Testis (tissue), 2 donors: ENCODE measurements at regions not wholly inside any gene's neighbourhood (a gene's known extent, or its start where the extent isn't known, plus 50 kb on each side); places are given as distances from the start of the nearest gene placed in this dataset.

Experiments used
- DNase-seq: peaks from one replicate; pipeline ENCODE4 v3.0.0-alpha.2; 2019
- H3K27ac ChIP-seq, 2 donors: fragments of 200-600 bp; sonication (generic); one replicate each; pipeline ENCODE4 v1.5.1; 2019
- H3K27me3 ChIP-seq: fragments of 200-600 bp; sonication (generic); one replicate; pipeline ENCODE4 v1.5.1; 2019
- H3K36me3 ChIP-seq: fragments of 200-600 bp; sonication (generic); one replicate; pipeline ENCODE4 v1.5.1; 2017; ENCODE audit warnings: low read depth; ENCODE audit errors: missing control alignments
- H3K4me1 ChIP-seq: fragments of 200-600 bp; sonication (generic); one replicate; pipeline ENCODE4 v1.5.1; 2019
- H3K4me3 ChIP-seq, 2 donors: fragments of 200-600 bp; sonication (generic); one replicate each; pipeline ENCODE4 v1.5.1; 2017 to 2019
- H3K9me3 ChIP-seq: fragments of 200-600 bp; sonication (generic); one replicate; pipeline ENCODE4 v1.5.1; 2017
- POLR2A ChIP-seq: fragments of 450-650 bp; IDR thresholded peaks from one replicate; pipeline ENCODE4 v1.6.1; 2017; ENCODE audit warnings: antibody characterized with exemption, mild to moderate bottlenecking, moderate library complexity
- WGBS, 2 donors: methylation state at CpG; one replicate each; pipeline ENCODE4 v1.1.5; 2018; 5-methylcytosine and 5-hydroxymethylcytosine counted together
- intact Hi-C: fragments of 100-400 bp; cut with DNase I; formaldehyde crosslinking; loops from one replicate; pipeline ENCODE4 v1.15.1; 2023; ENCODE audit warnings: low total_unique reads
- TF ChIP-seq, protein P1 (sequence below), 3 experiments: fragments of 450-650 bp in 2 of 3; fragments of 200-600 bp in 1 of 3; sonication (generic) in 1 of 3; IDR thresholded peaks; one replicate each; pipeline ENCODE4 v1.5.1; 2016 to 2019; ENCODE audit warnings: antibody characterized with exemption in 3 of 3, mild to moderate bottlenecking in 2 of 3, moderate library complexity in 1 of 3

DNA sequence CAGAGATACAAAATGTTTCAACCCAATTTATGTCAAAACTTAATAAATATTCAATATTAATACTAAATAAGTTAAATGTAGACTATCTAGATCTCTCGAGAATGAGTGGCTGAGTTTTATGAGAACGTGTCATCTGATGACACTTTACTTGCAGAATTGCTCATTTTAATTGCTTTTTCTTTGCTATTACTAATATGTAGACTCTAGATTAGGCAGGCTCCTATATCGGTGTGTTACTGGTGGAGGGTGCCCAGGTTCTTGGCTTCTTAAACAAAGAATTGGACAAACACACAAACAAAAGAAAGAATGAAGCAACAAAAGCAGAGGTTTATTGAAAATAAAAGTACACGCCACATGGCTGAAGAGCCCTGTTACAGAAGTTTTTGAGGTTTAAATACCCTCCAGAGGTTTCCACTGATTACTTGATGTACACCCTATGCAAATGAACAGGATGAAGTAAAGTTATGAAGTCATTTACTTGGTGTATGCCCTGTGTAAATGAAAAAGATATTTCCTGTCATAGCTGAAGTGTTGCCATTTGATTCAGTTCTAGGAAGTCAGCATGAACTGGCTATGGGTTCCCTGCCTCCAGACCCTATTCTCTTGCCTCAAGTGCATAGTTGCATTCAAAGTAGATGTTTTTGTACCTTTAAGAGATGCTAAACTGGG, 122.9 kb upstream of the ITGA4 start:
- 93 to 95% methylated on average over 4 of the region's 4 CpGs for WGBS, 2 donors
- H3K4me1 ChIP-seq = no peaks in the 10 kb centered on the region
- DNase-seq = no peak
- no peaks in the 10 kb centered on the region for H3K9me3 ChIP-seq
- H3K27ac ChIP-seq = no peak overlapping the region
- intact Hi-C loops = no loop called here
- no peaks in the 10 kb centered on the region for H3K36me3 ChIP-seq
- TF ChIP-seq, protein P1, sequence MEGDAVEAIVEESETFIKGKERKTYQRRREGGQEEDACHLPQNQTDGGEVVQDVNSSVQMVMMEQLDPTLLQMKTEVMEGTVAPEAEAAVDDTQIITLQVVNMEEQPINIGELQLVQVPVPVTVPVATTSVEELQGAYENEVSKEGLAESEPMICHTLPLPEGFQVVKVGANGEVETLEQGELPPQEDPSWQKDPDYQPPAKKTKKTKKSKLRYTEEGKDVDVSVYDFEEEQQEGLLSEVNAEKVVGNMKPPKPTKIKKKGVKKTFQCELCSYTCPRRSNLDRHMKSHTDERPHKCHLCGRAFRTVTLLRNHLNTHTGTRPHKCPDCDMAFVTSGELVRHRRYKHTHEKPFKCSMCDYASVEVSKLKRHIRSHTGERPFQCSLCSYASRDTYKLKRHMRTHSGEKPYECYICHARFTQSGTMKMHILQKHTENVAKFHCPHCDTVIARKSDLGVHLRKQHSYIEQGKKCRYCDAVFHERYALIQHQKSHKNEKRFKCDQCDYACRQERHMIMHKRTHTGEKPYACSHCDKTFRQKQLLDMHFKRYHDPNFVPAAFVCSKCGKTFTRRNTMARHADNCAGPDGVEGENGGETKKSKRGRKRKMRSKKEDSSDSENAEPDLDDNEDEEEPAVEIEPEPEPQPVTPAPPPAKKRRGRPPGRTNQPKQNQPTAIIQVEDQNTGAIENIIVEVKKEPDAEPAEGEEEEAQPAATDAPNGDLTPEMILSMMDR (IDR thresholded peaks at IDR 0.05) = no peak
- TF ChIP-seq POLR2A = no peak
- no peaks in the 10 kb centered on the region for H3K27me3 ChIP-seq
- no peak overlapping the region for H3K4me3 ChIP-seq

DNA sequence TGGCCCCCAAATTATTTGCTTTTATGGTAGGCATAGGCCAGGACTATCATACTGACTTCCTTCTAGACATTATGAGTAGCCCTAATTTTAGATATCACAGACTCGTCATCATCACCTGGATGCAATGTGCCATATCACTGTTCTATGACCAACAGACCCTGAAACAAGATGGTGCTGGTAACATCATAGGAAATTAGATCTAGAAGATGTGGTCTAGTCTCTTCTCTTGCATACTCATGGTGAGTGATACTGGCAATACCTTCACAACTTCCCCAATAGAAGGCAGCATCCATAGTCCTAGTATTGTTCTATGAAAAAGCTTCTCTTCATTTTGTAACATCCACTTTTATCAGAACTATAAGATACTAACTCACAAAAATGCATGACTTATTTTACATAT, 116.3 kb upstream of the ITGA4 start:
- no peak for TF ChIP-seq POLR2A
- TF ChIP-seq, protein P1 (IDR thresholded peaks at IDR 0.05) = no peak
- Histone ChIP-seq H3K27me3 (no peaks in the 10 kb centered on the region), H3K4me3 (no peak overlapping the region), H3K27ac (no peak overlapping the region), H3K36me3 (no peaks in the 10 kb centered on the region), H3K4me1 (no peaks in the 10 kb centered on the region), H3K9me3 (no peaks in the 10 kb centered on the region)
- 95 to 97% methylated on average over 1 of the region's 1 CpG for WGBS, 2 donors
- no peak for DNase-seq
- intact Hi-C loops = no loop called here

DNA sequence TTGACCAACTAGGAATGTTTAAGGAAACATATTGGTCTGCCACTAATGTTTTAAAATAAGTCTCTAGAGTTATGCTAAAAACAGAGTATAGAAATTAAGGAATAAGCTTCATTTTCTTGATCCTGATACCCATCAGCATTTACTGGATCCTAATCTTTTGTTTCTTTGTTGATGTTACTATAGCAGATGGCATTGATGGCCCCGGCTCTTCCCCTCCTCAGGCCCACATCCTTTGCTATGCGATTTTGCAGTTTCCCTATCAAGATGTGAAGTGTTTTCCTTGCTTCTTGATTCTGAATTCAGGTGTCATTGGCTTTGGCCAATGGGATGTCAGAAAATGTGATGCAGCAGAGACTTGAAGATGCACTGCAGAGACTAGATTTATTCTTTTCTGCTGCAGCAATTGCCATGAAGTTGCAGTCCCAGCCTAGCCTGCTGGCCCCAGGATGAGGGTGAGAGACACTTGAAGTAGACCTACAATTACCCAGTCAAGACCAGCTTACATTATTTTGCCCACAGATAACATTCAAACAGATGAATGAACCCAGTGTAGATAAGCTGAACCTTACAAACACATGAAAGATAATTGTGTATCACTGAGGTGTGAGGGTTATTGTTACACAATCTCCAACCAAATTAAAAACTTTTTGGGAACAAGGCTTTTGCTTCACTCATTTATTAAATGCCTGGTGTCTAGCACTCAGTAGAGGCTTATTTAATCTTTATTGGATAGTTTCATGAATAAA, 115.2 kb upstream of the ITGA4 start:
- H3K27ac ChIP-seq = no peak overlapping the region
- no peaks in the 10 kb centered on the region for H3K36me3 ChIP-seq
- no peak for DNase-seq
- H3K9me3 ChIP-seq = no peaks in the 10 kb centered on the region
- TF ChIP-seq, protein P1 (IDR thresholded peaks at IDR 0.05) = no peak
- no peak for TF ChIP-seq POLR2A
- intact Hi-C loops = no loop called here
- H3K27me3 ChIP-seq = no peaks in the 10 kb centered on the region
- no peaks in the 10 kb centered on the region for H3K4me1 ChIP-seq
- no peak overlapping the region for H3K4me3 ChIP-seq
- WGBS, 2 donors = 87 to 88% methylated on average over 2 of the region's 2 CpGs

DNA sequence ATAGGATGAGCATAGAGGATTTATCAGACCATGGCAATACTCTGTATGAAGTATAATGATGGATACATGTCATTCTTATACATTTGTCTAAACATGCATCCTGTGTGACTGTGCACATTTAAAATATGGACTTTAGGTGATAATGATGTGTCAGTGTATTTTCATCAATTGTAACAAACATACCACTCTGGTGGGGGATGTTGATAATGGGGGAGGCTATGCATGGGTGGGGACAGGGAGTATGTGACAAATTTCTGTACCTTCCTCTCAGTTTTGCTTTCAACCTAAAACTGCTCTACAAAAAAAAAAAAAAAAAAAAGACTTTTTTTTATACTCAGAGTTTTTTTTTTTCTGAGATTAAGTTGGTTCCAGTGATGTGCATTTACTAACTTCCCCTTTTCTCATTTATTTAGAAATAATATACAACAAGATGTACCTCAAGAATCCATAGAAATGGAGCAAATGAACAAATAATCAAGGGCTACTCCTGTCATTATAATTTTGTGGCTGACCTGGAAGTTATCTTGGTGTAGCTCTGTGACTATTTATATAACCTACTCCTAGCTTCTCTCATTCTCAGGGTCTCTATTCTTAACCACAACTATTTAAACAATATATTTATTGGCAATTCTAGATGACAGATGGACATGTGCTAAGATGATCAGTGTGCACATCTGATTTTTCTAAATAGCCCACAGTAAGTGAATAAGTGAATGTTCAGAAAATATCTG, 108.9 kb upstream of the ITGA4 start:
- H3K36me3 ChIP-seq = no peaks in the 10 kb centered on the region
- TF ChIP-seq, protein P1 (IDR thresholded peaks at IDR 0.05) = no peak
- no peak for TF ChIP-seq POLR2A
- no peaks in the 10 kb centered on the region for H3K9me3 ChIP-seq
- H3K4me3 ChIP-seq = no peak overlapping the region
- intact Hi-C loops = no loop called here
- no peak overlapping the region for H3K27ac ChIP-seq
- no peaks in the 10 kb centered on the region for H3K27me3 ChIP-seq
- H3K4me1 ChIP-seq = no peaks in the 10 kb centered on the region
- DNase-seq = no peak
